ELF-1 (cell line): ENCODE measurements at regions not wholly inside any gene's neighbourhood (a gene's known extent, or its start where the extent isn't known, plus 50 kb on each side); places are given as distances from the start of the nearest gene placed in this dataset.
"Not testable (repeated sequence)": the region's sequence is repeated elsewhere in the genome, so short reads cannot be mapped to it uniquely, and the experiment has no call there.

Experiments
- DNase-seq: peaks from one replicate; pipeline ENCODE4 v3.0.0-alpha.2; 2016; ENCODE audit warnings: low read depth, low spot score

DNA sequence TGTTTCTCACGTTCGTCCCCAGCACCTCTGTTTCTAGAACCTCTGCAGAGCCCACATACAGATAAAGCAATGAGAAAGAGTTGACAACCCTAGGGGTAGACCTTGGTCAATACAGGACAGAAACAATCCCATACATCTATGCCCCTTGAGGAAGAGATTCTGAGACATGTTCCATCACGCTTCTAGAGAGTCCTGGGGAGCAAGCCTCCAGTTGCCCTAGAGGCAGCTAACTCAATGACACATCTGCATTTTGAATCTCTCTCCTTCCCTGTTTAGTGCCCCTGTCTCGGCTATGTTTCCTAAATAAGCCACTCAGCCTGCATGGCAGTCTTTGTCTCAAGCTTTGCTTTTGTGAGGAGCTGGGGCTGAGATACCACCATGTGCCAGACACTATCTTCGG lies 435.3 kb downstream of the CD83 start:
- no peak for DNase-seq

DNA sequence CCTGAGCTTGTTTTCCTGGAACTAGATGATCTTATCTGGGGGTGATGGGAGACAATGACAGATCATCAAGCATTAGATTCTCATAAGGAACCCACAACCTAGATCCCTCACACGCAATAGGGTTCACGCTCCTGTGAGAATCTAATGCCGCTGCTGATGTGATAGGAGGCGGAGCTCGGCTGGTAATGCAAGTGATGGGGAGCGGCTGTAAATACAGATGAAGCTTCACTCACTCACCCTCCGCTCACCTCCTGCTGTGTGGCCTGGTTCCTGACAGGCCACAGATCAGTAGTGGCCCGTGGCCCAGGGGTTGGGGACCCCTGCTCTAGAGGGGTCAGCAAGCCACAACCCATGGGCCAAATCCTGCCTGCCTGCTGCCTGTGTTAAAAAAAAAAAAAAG lies 435.9 kb downstream of the CD83 start:
- no peak for DNase-seq

DNA sequence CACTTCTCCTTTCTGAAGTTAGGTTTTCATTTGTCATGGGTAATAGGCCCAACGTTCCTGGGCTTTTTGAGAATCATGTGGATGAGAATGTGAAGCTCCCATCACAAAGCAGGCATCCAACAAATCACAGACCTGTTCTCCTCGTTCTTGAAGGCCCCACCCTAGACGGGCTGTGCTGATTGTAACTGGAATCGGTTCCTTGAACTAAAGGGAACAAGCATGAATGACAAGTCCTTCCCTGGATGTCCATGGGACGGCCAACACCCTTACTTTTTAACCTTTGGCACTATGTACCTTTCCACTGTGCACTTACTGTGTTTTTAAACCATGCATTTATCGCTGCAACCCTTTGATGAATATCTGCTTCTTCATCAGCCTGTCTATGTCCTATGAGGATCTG lies 438.2 kb downstream of the CD83 start:
- no peak for DNase-seq

DNA sequence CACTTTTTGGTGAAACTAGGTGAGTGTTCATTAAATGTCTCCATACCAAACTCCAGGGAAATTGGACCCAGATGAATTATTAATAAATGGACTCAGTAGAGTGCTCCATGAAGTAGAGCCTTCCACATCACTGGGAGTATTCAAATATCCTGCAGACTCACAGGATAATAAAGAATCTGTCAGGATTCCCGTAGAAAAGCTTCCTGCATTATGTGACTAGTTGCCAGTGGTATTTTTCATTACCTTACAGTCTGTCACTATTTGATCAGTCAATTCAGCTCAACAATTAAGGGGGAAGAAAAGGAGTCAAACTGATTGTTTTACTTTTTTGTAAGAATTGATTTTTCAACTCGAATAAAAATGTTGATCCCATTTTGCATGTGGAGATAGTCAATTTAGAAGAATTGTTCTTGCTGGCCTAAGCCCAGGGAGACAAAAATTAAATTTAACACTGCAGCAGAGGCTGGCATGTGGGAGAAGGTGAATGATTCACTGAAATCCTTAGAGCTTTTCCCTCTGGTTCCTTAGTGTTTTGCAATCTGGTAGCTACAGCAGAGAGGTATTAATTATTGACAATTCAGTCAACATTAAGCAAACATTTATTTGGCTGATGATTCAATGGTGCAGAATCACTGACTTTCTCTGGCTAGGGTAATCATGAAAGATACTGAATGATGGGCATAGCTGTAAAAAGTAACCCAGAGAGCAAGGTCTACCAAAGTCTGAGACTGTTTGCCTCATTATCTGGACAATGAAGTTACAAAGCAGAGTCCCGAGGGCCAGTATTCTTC lies 442.4 kb downstream of the CD83 start:
- no peak for DNase-seq

DNA sequence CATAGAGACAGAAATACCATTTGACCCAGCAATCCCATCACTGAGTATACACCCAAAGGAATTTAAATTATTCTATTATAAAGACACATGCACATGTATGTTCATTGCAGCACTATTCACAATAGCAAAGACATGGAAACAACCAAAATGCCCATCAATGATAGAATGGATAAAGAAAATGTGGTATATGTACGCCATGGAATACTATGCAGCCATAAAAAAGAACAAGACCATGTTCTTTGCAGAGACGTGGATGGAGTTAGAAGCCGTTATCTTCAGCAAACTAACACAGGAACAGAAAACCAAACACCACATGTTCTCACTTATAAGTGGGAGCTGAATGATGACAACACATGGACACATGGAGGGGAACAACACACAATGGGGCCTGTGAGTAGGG lies 444.0 kb downstream of the CD83 start:
- not testable (repeated sequence) for DNase-seq

DNA sequence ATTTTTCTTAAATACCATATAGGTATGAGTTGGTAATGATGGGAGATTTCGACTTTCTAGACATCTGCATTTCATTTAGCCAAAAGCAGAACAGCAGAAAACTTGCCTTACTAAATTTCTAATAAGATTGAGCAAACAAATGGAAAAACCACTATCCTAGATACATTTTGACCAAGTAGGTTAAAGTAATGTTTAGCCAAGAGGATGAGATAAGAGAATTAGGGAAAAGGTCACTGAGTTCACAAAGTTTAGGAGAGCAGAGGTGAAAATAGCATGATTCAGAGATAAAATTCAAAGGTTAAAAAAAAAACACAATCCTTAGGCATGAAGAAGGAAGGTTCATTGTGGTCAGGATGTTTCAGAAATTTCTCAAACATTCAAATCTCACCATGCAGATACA lies 450.3 kb downstream of the CD83 start:
- no peak for DNase-seq

DNA sequence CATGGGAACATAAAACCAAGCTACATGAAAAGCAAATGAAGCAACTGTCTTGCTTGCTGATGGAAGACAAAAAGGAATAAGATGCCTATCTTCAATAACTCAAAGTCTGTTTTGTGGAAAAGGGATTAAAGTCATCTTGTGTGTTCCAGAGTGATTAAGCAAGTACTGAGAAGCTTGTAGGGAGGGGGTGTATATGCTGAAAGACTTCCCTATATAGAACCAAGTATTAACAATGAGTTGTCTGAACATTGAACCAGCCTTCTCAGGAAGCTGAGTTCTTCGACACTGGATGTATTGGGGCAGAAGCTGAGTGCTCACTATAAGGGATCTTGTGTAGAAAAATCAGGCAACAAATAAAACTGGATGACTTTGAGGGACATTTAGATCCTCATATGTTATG lies 451.8 kb downstream of the CD83 start:
- no peak for DNase-seq

DNA sequence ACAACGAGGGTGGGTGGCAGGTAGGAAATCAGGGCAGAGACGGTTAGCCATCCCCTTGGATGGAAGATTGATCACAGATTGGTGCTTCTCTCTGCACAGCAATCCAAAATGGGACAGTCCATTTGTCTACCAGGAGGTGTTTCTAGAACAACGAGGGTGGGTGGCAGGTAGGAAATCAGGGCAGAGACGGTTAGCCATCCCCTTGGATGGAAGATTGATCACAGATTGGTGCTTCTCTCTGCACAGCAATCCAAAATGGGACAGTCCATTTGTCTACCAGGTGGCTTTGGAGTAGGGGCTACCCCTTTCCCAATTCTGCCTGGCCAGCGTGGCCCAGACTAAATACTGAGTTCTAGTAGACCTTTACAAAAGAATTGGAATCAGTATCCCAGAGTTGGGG lies 452.3 kb downstream of the CD83 start:
- DNase-seq = not testable (repeated sequence)

DNA sequence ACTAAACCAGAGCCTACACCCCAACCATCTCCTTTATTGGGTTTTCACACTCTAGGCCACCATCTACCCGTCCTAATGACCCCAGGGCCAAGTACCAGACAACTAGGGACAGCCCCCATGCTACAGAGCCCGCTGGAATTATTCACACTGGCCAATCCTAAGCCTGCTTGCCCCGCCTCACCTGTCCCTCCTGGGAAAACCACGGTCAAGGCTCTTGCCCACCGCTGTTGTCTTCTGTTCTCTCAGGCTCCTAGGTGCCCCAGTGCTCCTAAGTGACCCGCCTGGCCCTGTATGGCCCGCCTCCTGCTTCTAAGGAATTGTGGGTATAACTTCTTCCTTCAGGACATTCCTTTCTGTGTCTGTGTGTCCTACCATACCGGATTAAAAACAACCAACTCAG lies 453.4 kb downstream of the CD83 start:
- DNase-seq = no peak

DNA sequence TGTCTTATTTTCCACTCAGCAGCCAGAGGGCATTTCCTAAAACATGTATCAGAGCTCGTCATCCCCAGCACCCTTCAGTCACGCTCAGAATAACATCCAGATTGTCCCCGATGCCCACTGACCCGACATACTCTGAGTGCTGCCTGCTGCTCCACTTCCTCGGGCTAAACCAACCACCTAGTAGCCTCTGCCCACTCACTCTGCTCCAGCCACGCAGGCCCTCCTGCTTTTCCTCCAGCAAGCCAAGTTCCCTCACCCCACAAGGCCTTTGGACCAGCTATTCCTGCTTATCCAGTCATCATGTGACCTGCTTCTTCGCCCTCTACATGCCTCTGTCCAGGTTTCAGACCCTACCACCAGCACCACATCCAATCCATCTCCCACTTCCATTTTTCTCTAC lies 454.2 kb downstream of the CD83 start:
- peak; percentile 26 for DNase-seq

DNA sequence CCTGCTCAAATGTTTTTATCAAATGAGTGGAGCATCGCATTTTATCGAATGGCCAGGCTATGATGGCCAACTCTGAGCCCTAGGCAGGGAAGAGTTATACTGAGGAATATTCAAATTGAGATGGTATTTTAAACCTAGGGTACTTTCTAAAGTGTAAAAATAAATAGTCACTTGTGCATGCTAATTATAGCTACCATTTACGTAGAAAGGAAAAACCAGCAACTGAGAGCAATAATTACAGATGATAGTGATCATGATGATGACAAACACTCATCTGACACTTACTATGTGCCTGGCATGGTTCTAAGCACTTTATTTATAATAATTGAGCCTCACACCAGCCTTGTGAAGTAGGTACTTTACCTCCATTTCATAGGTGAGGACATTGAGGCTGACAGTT lies 455.7 kb downstream of the CD83 start:
- DNase-seq = no peak

DNA sequence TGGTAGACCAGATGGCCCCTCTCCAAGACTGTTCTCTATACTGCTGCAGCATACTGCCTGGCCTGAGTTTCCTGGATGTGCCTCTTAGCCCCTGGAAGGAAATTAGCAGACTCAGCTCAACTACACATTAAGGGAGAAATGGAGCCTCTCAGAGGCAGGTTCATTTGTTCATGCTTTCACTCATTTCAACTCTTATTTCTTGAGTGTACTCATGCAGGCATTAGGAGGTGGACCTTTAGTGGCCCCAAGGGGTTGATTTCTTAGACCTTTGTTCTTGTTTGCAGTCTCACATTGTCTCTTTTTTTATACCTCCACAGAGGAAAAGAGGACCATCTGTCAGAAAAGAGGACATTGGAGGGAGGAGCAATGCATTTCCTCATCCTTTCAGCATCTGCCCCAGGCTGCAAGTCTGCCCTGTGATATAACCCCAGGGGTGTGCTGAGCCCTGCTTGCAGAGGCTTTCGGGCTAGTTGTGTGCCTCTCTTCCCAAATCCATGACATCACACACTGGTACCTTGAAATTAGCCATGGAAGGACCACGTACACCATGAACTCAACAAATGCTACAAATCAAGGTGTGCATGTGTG lies 456.2 kb downstream of the CD83 start:
- DNase-seq = no peak

DNA sequence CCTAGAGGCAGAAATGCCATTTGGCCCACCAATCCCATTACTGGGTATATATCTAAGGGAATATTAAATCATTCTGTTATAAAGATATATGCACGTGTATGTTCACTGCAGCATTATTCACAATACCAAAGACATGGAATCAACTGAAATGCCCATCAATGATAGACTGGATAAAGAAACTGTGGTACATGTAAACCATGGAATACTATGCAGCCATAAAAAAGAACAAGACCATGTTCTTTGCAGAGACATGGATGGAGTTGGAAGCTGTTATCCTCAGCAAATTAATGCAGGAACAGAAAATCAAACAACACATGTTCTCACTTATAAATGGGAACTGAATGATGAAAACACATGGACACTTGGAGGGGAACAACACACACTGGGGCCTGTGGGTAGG lies 458.4 kb downstream of the CD83 start:
- DNase-seq = no peak

DNA sequence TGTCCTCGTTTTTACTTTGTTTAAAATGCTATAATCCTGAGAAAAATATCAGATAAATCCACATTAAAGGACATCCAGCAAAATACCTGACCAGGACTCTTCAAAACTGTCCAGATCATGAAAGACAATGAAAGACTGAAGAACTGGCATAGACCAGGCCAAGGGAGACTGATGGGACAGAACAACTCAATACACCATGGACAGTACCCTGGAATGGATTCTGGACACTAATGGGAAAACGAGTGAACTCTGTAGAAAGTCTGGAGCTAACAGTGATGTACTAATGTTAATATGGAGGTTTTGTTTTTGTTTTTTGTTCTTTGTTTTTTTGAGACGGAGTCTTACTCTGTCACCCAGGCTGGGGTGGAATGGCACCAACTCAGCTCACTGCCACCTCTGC lies 461.4 kb downstream of the CD83 start:
- no peak for DNase-seq

DNA sequence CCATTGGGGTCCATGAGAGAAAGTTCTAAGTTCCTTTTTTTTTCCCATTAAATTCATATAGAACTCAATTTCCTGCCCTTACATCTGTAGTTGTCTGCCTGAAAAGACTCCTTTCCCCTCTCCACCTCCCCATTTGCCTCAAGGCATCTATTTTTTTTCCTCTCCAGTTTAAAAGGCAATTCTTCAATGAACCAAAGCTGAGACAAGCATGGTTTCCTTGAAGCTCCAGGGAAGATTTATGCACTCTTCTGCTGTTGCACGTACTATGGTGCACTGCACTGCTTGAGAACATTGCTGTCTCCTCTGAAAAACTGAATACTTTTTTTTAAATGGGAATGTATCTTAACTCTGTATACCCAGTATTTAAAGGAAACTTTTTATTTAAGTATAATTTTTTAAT lies 465.2 kb downstream of the CD83 start:
- DNase-seq = no peak

DNA sequence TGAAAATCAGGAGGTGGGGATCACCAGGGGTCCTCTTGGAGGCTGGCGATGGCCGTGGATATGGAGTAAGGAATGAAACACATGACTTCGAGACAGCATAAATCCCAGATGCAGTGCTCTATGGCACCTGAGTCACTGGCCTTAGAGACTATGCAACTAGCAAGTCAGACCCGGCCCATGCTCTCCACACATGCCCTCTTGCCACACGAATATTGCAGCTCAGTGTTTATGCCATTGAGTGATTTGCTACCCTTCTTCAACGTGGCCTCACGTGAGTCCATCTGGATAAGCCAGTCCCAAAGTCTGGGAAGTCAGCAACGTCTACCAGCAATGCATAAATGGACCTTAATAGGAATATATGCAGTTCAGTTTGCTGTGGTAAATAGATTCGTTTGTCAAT lies 466.3 kb downstream of the CD83 start:
- DNase-seq = no peak

DNA sequence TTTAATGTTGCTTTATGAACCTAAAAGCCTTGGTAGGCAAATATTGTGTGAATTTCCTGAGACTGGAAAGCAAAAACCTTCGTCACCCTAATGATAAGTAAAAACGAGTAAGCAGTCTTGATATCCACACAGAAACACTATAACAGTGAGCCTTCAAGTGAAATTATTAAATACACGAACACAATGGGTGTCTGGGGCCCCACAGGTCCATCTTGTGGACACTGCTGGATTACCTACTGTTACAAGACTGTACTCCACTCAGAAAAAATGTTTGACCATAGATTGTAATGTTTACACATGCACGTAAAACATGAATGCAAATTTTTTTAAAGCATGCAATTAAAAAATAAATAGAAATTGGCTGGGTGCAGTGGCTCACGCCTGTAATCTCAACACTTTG lies 466.9 kb downstream of the CD83 start:
- DNase-seq = no peak

DNA sequence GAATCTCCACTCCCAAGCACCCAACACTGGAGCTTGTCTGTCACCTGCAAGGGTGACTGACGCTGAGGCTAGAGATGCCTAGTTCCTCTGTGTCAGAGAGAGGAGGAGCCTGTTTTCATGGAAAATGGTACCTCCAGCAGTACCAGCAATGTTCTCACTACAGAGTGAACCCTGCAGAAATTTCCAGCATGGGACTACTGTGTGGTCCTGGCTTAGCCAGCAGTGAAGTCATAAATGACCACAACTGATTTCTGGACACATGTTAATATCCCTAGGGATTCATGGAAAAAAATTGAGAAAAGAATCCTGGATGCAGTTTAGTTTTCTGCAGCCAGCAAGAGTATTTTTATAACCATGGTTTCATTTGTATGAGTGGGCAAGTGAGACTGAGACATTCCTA lies 468.1 kb downstream of the CD83 start:
- no peak for DNase-seq

DNA sequence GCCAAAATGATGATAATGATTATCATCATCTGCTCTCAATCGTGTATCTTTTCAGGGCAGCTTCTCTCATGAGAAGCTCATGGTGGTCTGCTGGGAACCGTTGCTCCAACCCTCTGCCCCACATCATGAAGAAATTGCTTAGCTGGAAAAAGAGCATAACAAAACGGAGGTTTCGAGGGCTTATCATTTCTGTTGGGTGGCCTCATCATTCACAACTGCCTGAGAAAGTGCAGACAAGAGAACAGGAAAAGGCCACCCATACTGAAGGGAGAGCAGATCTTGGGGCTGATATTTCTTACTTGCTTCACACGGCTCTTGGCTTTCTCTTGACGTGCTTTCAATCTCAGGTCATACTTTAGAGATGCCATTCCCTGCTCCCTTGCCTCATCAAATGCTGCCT lies 471.6 kb downstream of the CD83 start:
- no peak for DNase-seq

DNA sequence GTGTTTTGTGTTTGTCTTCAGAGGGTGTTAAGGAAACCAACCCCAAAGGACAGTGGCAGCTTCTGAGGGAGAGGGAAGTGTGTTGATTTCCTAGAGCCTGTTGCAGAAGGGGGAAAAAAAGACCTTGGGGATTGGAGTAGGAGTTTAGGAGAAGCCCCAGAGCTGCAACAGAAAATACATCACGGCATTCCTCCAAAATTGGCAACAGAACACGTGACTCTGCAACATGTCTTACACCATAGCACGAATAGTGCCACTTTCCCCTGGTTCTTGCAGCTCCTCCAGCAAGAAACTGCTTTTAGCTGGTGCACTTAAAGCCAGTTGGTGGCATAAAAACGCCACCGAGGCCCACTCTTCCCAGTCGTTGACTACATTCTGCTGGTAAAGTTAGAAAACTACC lies 473.0 kb downstream of the CD83 start:
- DNase-seq = no peak

DNA sequence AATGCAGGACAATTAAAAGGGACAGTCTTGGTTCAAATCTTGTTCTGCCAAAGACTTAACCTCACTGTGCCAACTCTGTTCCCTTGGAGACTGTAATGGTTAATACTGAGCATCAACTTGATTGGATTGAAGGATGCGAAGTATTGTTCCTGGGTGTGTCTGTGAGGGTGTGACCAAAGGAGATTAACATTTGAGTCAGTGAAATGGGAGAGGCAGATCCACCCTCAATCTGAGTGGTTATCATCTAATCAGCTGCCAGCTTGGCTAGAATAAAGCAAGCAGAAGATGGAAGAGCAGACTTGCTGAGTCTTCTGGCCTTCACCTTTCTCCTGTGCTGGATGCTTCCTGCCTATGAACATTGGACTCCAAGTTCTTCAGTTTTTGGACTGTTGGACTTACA lies 474.4 kb downstream of the CD83 start:
- no peak for DNase-seq

DNA sequence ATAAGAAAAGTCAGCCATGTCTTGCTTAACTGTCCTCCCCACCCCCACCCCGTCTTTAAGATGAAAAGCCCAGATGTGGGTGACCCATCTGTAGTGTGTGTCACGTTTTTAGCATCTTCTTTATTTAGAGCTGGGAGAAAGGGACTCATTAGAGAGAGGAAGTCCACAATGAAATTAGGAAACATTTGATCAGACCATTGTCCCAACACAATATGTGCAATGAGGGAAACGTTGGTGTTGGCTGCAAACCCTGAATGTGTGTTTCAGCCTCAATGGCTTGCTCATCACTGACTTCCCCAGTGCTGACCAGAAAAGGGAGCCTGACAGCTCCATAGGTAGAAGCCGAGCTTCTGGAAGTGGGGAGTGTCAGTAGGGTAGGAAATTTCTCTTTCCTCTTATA lies 475.7 kb downstream of the CD83 start:
- no peak for DNase-seq

DNA sequence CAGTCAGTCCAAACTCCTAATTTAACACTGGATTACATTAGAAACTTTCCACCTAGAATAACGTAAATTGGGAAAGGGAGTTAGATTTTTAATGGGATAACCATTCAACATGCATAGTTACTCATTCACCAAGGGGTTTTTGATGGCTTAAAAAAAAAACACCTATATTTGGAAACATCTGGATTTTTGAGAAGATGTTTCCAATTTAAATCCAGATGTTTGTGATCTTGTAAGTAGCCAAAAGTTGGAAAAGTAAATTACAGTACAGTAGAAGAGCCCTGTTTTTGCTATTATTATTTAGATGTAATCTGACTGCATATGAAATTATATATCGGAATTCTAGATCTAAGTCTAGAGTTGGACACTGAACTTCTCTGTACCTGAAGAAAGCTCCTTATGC lies 478.2 kb downstream of the CD83 start:
- DNase-seq = no peak

DNA sequence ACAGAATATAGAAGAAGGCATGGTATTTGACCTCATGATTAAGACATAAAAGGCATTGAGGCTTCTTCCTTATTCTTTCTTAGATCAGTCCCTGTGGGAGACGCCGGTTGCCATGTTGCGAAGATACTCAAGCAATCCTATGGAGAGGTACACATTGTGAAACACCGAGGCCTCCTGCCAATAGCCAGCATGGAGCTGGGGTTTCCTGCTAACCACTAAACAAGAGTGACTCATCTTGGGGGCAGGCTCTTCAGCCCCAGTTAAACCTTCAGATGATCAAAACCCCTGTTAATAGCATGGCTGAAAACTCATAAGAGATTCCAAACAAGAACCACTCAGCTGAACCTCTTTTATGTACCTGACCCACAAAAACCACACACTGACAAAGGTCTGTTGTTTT lies 478.8 kb downstream of the CD83 start:
- DNase-seq = no peak
